GM18498 (cell line): ENCODE measurements at regions not wholly inside any gene's neighbourhood (a gene's known extent, or its start where the extent isn't known, plus 50 kb on each side); places are given as distances from the start of the nearest gene placed in this dataset.
"Not testable (repeated sequence)": the region's sequence is repeated elsewhere in the genome, so short reads cannot be mapped to it uniquely, and the experiment has no call there.

Experiments
- ATAC-seq: cut with Tn5 transposase; IDR thresholded peaks from one replicate; pipeline ENCODE4 v1.9.1; 2021; ENCODE audit warnings: mild to moderate bottlenecking, moderate library complexity; ENCODE audit not compliant: unreplicated experiment

GRCh38 chr6:74070711-74071110, 374.7 kb downstream of the CD109 start:
- ATAC-seq: no peak

DNA sequence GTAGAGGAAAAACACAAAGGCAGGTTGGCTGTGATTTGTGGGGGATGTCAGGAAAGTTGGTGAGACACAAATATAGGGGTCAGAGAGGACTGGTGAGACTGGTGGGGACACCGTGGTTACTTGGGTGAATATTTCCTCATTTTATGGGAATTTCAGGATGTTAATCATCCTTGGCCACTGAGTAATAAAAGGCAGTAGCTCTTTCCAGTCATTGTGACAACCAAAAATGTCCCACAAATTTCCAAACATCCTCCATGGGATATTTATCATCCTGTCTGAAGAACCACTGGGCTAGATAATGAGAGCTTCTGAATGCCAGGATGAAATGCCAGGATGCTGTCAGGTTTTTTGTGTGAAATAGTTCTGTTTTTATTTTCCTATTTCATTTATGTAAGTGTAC, 374.1 kb downstream of the CD109 start:
- no peak for ATAC-seq

DNA sequence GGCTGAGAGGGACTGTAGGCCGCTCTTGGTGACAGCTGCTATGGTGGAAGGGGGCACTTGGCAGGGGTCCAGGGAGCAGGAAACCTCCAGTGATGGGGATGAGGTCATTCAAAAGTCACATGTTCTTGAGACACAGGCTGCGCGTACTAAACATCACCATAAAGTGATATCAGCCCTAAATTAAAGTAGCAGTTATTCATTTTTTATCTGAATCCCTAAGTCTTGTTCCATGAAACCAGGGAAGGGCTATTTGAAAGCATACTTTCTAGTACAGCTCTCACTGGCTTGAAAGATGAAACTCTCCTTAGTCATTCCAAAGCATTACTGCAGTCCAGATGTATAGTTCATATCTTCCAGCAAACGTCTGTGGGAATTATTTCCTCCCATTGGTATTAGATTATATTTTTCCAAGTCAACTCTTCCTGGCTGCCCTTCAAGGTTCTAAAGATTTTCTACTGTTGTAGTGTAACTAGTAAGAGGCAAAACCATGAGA, 373.1 kb downstream of the CD109 start:
- ATAC-seq: no peak

DNA sequence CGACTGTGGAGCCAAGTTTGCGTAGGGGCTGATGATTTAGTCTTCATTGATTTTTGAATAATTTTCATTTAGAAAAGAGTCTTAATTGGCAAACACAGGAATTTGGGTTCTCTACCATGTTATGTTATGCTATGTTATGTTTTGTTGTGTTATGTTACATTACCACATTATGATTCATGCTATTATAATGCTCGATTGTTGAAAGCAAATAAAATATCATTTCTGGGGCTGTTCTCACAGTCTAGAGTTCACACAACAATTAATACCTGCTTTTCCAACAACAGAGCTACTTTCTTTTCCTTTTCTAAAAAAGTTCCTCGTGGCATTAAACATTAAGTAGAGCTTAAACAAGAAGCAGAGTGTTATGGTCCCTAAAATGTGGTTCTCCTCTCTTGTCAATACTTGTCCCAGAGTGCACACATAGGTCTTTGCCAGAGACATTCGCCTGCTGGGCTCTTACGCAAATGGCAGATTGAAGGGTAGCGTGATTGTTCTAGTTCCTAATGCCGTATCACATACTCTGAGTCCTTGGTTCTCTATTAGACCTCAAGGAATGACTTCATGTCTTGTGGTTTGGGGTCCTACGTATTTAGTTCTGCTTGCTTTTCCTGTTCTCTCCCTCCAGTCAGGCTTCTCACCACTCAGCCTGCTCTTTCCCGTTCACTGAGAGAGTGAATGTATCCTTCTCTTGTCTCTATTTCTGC, 370.3 kb downstream of the CD109 start:
- ATAC-seq: no peak

- no peak for ATAC-seq
Observed at GRCh38 chr6:74065705-74066104, 369.7 kb downstream of the CD109 start.

- no peak for ATAC-seq
Observed at GRCh38 chr6:74063391-74063790, 367.4 kb downstream of the CD109 start.

- no peak for ATAC-seq
Observed at GRCh38 chr6:74061201-74061600, 365.2 kb downstream of the CD109 start.

- ATAC-seq: no peak
Observed at GRCh38 chr6:74060354-74060753, 364.4 kb downstream of the CD109 start.

DNA sequence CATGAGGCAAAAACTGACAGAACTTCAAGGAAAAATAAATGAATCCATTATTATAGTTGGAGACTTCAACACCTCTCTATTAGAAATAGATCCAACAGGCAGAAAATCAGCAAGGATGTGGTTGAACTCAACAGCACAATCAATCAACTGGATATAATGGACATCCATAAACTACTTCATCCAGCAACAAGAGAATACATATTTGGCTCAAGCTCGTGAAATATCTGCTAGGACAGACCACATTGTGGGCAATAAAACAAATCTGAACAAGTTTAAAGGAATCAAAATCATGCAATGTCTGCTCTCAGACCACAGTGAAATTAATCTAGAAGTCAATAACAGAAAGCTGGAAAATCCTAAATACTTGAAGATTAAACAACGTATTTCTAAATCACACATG, 362.6 kb downstream of the CD109 start:
- ATAC-seq: no peak

DNA sequence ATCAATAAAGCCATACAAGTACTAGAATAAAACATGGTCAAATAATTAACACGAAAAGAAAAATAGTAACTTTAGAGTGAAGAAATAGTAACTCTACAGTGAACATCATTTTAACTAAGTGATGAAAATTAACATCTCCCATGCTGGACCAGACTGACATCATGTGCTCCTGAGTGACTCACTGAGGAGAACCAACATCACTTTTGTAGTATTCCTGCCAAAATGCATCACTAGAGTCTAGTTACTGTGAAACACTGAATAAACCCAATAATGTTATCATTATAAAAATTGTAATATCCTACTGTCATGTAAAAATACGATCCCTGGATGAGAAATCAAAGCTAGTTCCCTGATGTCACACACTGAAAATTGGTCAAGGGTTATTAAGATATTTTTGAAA, 361.3 kb downstream of the CD109 start:
- no peak for ATAC-seq

GRCh38 chr6:74054190-74054589, 358.2 kb downstream of the CD109 start:
- ATAC-seq: no peak

DNA sequence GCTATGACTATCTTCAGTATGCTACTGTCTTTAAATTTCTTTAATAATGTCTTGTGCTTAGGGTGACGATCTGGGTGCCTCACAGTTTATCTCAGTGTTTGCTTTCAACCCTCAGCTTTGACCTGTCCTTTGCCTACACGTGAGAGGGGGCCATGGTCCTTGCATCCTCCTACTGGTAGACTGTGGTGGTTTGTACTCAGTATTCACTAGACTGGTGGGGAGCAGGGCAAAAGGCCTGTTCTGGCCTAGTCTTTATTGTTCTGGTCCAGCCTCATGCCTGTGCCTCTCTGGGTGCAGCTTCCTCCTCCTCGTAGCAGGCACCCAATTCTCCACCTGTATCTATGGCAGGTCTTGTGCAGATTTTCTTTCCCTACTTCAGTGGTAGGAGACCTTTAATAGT, 354.9 kb downstream of the CD109 start:
- ATAC-seq: no peak

DNA sequence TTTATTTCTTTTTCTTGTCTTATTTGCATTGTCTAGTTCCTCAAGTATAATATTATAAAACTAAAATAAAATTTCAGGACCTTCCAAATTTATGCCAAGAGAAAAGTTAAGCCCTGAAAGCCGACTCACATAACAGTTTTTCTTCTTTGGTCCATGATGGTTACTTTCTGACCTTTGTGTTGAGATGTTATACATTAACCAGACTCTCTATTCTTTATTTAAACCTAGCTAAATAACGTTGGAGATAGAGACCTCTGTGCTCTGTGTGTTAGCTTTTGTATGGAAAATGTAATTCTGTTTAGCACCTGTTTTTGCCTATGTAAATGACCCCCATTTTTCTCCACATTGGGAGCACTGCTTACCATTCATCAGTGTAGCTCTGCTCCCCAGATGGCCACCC, 352.4 kb downstream of the CD109 start:
- ATAC-seq: no peak

GRCh38 chr6:74044417-74045096, 348.6 kb downstream of the CD109 start:
- no peak for ATAC-seq

DNA sequence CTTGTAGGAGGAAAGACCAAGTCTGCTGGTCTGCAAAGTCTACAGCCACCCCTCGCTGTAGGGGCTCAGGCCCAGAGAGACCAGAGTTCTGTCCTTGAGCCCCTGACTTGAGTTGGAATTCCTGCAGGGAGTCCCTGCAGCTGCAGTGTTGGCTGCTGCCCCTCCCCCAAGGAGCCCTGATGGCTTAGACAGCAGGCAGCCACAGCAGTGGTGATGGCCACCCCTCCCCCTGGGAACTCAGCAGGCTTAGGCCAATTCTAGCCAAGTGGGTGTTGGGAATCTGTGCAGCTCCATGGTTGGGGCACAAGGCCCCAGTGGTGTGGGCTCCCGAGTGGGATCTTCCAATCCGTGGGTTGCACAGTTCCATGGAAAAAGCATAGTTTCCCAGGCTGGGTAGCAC, 345.4 kb downstream of the CD109 start:
- no peak for ATAC-seq

DNA sequence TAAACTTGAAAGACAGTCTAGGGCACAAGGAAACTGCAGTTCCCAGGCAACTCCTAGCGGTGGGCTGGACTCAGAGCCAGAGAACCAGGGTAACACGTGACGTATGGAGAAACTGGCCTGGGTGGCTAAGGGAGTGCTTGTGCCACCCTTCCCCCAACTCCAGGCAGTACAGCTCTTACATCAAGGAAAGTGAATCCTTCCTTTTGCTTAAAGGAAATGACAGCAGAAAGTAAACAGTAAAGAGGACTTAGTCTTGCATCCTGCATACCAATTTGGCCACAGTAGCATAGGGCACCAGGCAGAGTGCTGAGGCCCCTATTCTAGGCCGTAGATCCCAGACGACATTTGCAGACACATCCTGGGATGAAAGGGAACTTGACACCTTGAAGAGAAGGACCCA, 322.8 kb downstream of the CD109 start:
- no peak for ATAC-seq

GRCh38 chr6:74015427-74015826, 319.4 kb downstream of the CD109 start:
- ATAC-seq: no peak

DNA sequence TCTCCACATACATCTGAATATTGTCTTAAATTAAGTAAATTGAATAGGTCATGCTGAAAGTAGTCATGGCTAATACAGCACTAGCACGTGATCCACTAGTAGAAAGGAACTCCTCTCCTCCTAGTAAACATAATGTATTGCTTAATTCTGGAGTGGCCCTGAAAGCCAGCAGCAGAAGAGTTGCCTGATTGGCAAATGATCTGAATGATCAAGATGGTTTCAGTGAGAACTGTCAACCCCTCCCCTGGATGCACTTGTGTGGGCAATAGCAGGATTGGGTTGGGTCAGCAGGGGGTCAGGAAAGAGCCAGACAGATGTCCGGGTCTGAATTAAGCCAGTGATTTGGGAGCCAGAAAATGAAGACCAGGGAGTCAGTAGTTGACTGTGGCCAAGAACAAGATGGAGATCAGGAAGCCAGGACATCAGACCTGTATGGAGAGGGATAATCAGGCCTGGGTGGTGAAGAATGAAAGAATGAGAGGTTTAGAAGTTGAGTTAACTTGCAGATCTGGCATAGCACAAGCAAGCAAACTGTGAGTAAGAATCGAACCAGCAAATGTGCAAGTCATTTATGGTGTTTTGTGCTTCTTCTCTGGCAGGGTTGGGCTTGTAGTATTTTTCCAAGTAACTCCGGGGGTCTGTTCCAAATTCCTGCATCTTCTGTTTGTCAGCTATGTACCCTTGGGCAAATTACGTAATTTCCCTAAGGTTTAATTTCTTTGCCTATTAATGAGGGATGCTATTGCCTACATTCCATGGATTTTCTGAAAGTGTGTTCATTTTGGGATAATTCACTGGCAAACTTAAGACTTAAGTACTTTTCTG, 304.9 kb downstream of the CD109 start:
- no peak for ATAC-seq

GRCh38 chr6:73990609-73991238, 294.7 kb downstream of the CD109 start:
- not testable (repeated sequence) for ATAC-seq

- ATAC-seq: no peak
Observed at GRCh38 chr6:73989428-73989827, 293.4 kb downstream of the CD109 start.

GRCh38 chr6:73985891-73986290, 289.9 kb downstream of the CD109 start:
- ATAC-seq: no peak
